A673 (cell line): ENCODE measurements at regions not wholly inside any gene's neighbourhood (a gene's known extent, or its start where the extent isn't known, plus 50 kb on each side); places are given as distances from the start of the nearest gene placed in this dataset.

Source experiments
- CTCF ChIP-seq: fragments of 300-800, 200-600 bp; sonication (generic); conservative IDR thresholded peaks from 2 replicates; pipeline ENCODE4 v1.5.1; 2017; ENCODE audit warnings: low read depth, mild to moderate bottlenecking, antibody characterized with exemption, low read length, moderate library complexity, mixed read lengths
- EZH2 ChIP-seq: fragments of 200-600 bp; sonication (generic); IDR thresholded peaks from 2 replicates; pipeline ENCODE4 v1.6.1; 2017; ENCODE audit warnings: borderline replicate concordance, low read depth, mild to moderate bottlenecking, mixed read lengths, antibody characterized with exemption, low read length; ENCODE audit not compliant: poor library complexity, severe bottlenecking

GRCh38 chr3:75886971-75887526 lies 101.7 kb upstream of the ZNF717 start:
- TF ChIP-seq CTCF = no peak
- TF ChIP-seq EZH2 = no peak
